Type B pancreatic cell (in vitro differentiated cells): ENCODE measurements at regions not wholly inside any gene's neighbourhood (a gene's known extent, or its start where the extent isn't known, plus 50 kb on each side); places are given as distances from the start of the nearest gene placed in this dataset.
"Not testable (repeated sequence)": the region's sequence is repeated elsewhere in the genome, so short reads cannot be mapped to it uniquely, and the experiment has no call there.

Source experiments
- DNase-seq: peaks from one replicate; pipeline ENCODE4 v3.0.0; 2021; ENCODE audit warnings: mixed read lengths; ENCODE audit not compliant: unreplicated experiment; ENCODE audit errors: extremely low spot score
- H3K27ac Mint-ChIP-seq: 2 replicates; pipeline ENCODE4 v1.8.0; 2021; ENCODE audit warnings: mild to moderate bottlenecking, mixed read lengths
- H3K27me3 Mint-ChIP-seq: 2 replicates; pipeline ENCODE4 v1.8.0; 2021; ENCODE audit warnings: mixed read lengths
- H3K36me3 Mint-ChIP-seq: 2 replicates; pipeline ENCODE4 v1.8.0; 2021; ENCODE audit warnings: mixed read lengths
- H3K4me1 Mint-ChIP-seq: one replicate; pipeline ENCODE4 v1.8.0; 2021; ENCODE audit warnings: mixed read lengths; ENCODE audit not compliant: unreplicated experiment
- H3K4me3 Mint-ChIP-seq: 2 replicates; pipeline ENCODE4 v1.8.0; 2021; ENCODE audit warnings: mild to moderate bottlenecking, mixed read lengths
- H3K9me3 Mint-ChIP-seq: 2 replicates; pipeline ENCODE4 v1.8.0; 2021; ENCODE audit warnings: mixed read lengths
- TF ChIP-seq, protein P1 (sequence below): fragments of 200-600 bp; sonication (generic); conservative IDR thresholded peaks from 2 replicates; pipeline ENCODE4 v1.5.0; 2021; ENCODE audit warnings: antibody characterized with exemption, mild to moderate bottlenecking

- Mint-ChIP-seq H3K27me3 (no peaks in the 10 kb centered on the region), H3K4me3 (peak overlapping the region; percentile 78), H3K27ac (peak overlapping the region; percentile 95), H3K9me3 (peaks cover 20% of the 10 kb centered on the region), H3K36me3 (peaks cover 6% of the 10 kb centered on the region), H3K4me1 (peaks cover 48% of the 10 kb centered on the region)
- no peak for DNase-seq
- TF ChIP-seq, protein P1, sequence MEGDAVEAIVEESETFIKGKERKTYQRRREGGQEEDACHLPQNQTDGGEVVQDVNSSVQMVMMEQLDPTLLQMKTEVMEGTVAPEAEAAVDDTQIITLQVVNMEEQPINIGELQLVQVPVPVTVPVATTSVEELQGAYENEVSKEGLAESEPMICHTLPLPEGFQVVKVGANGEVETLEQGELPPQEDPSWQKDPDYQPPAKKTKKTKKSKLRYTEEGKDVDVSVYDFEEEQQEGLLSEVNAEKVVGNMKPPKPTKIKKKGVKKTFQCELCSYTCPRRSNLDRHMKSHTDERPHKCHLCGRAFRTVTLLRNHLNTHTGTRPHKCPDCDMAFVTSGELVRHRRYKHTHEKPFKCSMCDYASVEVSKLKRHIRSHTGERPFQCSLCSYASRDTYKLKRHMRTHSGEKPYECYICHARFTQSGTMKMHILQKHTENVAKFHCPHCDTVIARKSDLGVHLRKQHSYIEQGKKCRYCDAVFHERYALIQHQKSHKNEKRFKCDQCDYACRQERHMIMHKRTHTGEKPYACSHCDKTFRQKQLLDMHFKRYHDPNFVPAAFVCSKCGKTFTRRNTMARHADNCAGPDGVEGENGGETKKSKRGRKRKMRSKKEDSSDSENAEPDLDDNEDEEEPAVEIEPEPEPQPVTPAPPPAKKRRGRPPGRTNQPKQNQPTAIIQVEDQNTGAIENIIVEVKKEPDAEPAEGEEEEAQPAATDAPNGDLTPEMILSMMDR, result no peak
Observed at GRCh38 chr1:8121261-8122159, 95.4 kb upstream of the ERRFI1 start.

- no peak for DNase-seq
- peaks cover 20% of the 10 kb centered on the region for H3K9me3 Mint-ChIP-seq
- TF ChIP-seq, protein P1, result no peak
- peaks cover 53% of the 10 kb centered on the region for H3K4me1 Mint-ChIP-seq
- H3K27ac Mint-ChIP-seq, result peak overlapping the region; percentile 95
- H3K27me3 Mint-ChIP-seq, result no peaks in the 10 kb centered on the region
- H3K4me3 Mint-ChIP-seq, result peak overlapping the region; percentile 78
- H3K36me3 Mint-ChIP-seq, result peaks cover 6% of the 10 kb centered on the region
Observed at GRCh38 chr1:8120693-8121260, 94.7 kb upstream of the ERRFI1 start.

DNA sequence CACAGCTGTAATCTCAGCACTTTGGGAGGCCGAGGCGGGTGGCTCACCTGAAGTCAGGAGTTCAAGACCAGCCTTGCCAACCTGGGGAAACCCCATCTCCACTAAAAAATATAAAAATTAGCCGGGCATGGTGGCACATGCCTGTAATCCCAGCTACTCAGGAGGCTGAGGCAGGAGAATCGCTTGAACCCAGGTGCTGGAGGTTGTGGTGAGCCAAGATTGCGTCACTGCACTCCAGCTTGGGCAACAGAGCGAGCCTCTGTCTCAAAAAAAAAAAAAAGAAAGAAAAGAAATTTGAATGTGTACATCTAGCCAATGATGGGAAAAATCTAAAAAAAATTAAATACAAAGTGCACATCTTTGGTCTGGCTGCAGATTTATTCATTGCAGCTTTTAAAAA lies 92.6 kb upstream of the ERRFI1 start:
- H3K9me3 Mint-ChIP-seq, result peaks cover 11% of the 10 kb centered on the region
- not testable (repeated sequence) for H3K27ac Mint-ChIP-seq, H3K36me3 Mint-ChIP-seq, H3K4me3 Mint-ChIP-seq, DNase-seq, H3K27me3 Mint-ChIP-seq
- peaks cover 59% of the 10 kb centered on the region for H3K4me1 Mint-ChIP-seq

DNA sequence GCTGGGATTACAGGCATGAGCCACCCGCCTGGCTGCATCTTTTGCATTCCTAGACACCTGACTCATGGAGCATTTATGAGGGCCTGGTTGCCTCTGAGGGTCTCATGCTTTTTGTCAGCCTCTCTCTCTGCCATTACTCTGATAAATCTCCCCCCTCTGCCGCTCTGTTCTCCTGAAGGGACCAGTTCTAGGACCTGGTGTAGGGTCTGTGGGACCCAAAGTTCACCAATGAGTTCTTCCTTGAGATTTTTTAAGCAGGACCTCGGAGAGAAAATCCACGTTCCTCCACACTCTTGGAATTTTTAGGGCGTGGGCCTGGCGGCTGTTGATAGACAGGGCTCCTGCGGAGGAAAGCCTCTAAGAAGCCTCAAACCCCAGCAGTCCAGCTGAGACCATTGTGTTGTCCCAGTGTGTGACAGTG lies 91.9 kb upstream of the ERRFI1 start:
- no peak overlapping the region for H3K4me3 Mint-ChIP-seq
- H3K9me3 Mint-ChIP-seq, result peaks cover 5% of the 10 kb centered on the region
- peaks cover 60% of the 10 kb centered on the region for H3K4me1 Mint-ChIP-seq
- no peak for DNase-seq
- TF ChIP-seq, protein P1, result no peak
- peak overlapping the region; percentile 39 for H3K27ac Mint-ChIP-seq
- no peaks in the 10 kb centered on the region for H3K27me3 Mint-ChIP-seq
- peaks cover under 1% of the 10 kb centered on the region for H3K36me3 Mint-ChIP-seq

DNA sequence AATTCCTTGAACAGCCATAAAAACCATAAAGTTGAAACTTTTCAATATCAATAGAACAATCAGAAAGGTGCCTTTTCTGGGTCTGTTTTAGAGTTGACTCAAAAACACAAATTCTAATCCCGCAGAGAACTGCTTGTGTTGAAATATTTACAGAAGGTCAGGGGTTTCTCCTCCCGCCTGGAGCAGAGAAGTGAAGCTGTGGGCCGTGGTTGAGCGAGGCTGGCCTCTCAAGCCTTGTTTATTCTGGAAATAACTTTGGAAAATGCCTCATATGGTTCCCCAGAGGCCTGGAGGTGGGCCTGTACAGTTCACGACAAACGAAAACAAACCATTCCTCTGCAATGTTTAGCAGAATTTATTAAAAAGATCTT lies 90.8 kb upstream of the ERRFI1 start:
- Mint-ChIP-seq H3K27ac (peak overlapping the region; percentile 84), H3K36me3 (no peaks in the 10 kb centered on the region), H3K4me3 (peak overlapping the region; percentile 43), H3K9me3 (peaks cover 4% of the 10 kb centered on the region), H3K27me3 (no peaks in the 10 kb centered on the region), H3K4me1 (peaks cover 50% of the 10 kb centered on the region)
- no peak for DNase-seq
- TF ChIP-seq, protein P1, result no peak

- Mint-ChIP-seq H3K4me3 (no peak overlapping the region), H3K9me3 (peaks cover 4% of the 10 kb centered on the region), H3K36me3 (no peaks in the 10 kb centered on the region), H3K27ac (peak overlapping the region; percentile 79), H3K4me1 (peaks cover 41% of the 10 kb centered on the region), H3K27me3 (no peaks in the 10 kb centered on the region)
- DNase-seq, result no peak
- TF ChIP-seq, protein P1, result no peak
Observed at GRCh38 chr1:8115769-8116167, 89.7 kb upstream of the ERRFI1 start.
